Endothelial cell of umbilical vein (primary cell): ENCODE measurements at regions not wholly inside any gene's neighbourhood (a gene's known extent, or its start where the extent isn't known, plus 50 kb on each side); places are given as distances from the start of the nearest gene placed in this dataset.

ENCODE experiments used
- BruUV-seq: library from RNA; stranded (reverse); fragments of 400-500 nt; replicated peaks from 2 replicates; lab custom pipeline; 2021; lab: Mats Ljungman, UMichigan
- CTCF ChIA-PET: fragments of 300-600, 350-600 bp; sonication (Branson Sonifier 250); formaldehyde crosslinking; loops from one replicate; lab custom pipeline; 2021; ENCODE audit warnings: antibody characterized with exemption, inconsistent platforms; lab: Charles Lee
- POLR2A ChIA-PET: fragments of 300-600, 350-600 bp; sonication (Branson Sonifier 250); formaldehyde crosslinking; loops from one replicate; lab custom pipeline; 2021; ENCODE audit warnings: antibody characterized with exemption, inconsistent platforms; lab: Charles Lee
- DNase-seq: peaks from one replicate; pipeline ENCODE4 v3.0.0-alpha.2; 2011; ENCODE audit warnings: low read depth, low spot score
- FAIRE-seq: peaks from 2 replicates; lab custom pipeline; 2011; peaks lifted over from hg19 to GRCh38; lab: Jason Lieb, UNC
- H2AFZ ChIP-seq: 2 replicates; pipeline ENCODE4 v1.6.0; 2012; ENCODE audit warnings: low read depth, low read length, control low read depth, inconsistent platforms
- H3K27ac ChIP-seq: 2 replicates; pipeline ENCODE4 v1.5.1; 2011; ENCODE audit warnings: low read depth, mild to moderate bottlenecking, control low read depth, low read length, moderate library complexity; ENCODE audit not compliant: insufficient read depth
- H3K27me3 ChIP-seq, 2 experiments: 2 replicates each; pipeline versions ENCODE4 v1.6.0 to v1.6.1; 2011; ENCODE audit warnings: low read length in 2 of 2, mixed read lengths in 1 of 2; ENCODE audit not compliant: control insufficient read depth in 2 of 2, insufficient read depth in 2 of 2
- H3K36me3 ChIP-seq, 2 experiments: 2 replicates in 1 of 2; 3 replicates in 1 of 2; pipeline ENCODE4 v1.5.1; 2011; ENCODE audit warnings: low read length in 2 of 2, mild to moderate bottlenecking in 1 of 2, moderate library complexity in 1 of 2; ENCODE audit not compliant: control insufficient read depth in 2 of 2, insufficient read depth in 2 of 2; ENCODE audit errors: extremely low read depth in 1 of 2
- H3K4me1 ChIP-seq: 3 replicates; pipeline ENCODE4 v1.5.1; 2011; ENCODE audit warnings: mild to moderate bottlenecking, low read length; ENCODE audit not compliant: control insufficient read depth, insufficient read depth; ENCODE audit errors: extremely low read depth
- H3K4me2 ChIP-seq: 2 replicates; pipeline ENCODE4 v1.6.1; 2011; ENCODE audit warnings: low read length, control low read depth, mixed read lengths; ENCODE audit not compliant: insufficient read depth
- H3K4me3 ChIP-seq, 3 experiments: fragments of 200-600 bp in 1 of 3; sonication (generic), shearing (Covaris generic) in 1 of 3; replicated peaks in 1 of 3; 2 replicates each; pipeline ENCODE4 v1.5.1; 2011 to 2016; ENCODE audit warnings: control low read depth in 3 of 3, low read length in 3 of 3, mild to moderate bottlenecking in 2 of 3, inconsistent platforms in 1 of 3, low read depth in 1 of 3, moderate library complexity in 1 of 3; ENCODE audit not compliant: insufficient read depth in 1 of 3
- H3K79me2 ChIP-seq: 2 replicates; pipeline ENCODE4 v1.6.0; 2012; ENCODE audit warnings: low read length, inconsistent platforms; ENCODE audit not compliant: control insufficient read depth, insufficient read depth
- H3K9ac ChIP-seq: replicated peaks from 2 replicates; pipeline ENCODE3; 2011; ENCODE audit warnings: low read length, control low read depth; ENCODE audit not compliant: insufficient read depth; ENCODE audit errors: extremely low read depth
- H3K9me1 ChIP-seq: replicated peaks from 3 replicates; pipeline ENCODE4 v1.6.0; 2011; ENCODE audit warnings: mild to moderate bottlenecking, low read length; ENCODE audit not compliant: control insufficient read depth, insufficient read depth; ENCODE audit errors: extremely low read depth
- H3K9me3 ChIP-seq: replicated peaks from 2 replicates; pipeline ENCODE4 v1.5.1; 2012; ENCODE audit warnings: low read length, inconsistent platforms; ENCODE audit not compliant: control insufficient read depth, insufficient read depth
- H4K20me1 ChIP-seq: replicated peaks from 2 replicates; pipeline ENCODE3; 2011; ENCODE audit warnings: mild to moderate bottlenecking, low read length; ENCODE audit not compliant: control insufficient read depth, insufficient read depth; ENCODE audit errors: extremely low read depth
- EZH2 ChIP-seq: IDR thresholded peaks from 2 replicates; pipeline ENCODE4 v1.6.1; 2012; ENCODE audit warnings: borderline replicate concordance, low read depth, mild to moderate bottlenecking, moderate library complexity, low read length, inconsistent platforms; ENCODE audit not compliant: severe bottlenecking
- FOS ChIP-seq: IDR thresholded peaks from 2 replicates; pipeline ENCODE4 v1.6.1; 2011; ENCODE audit warnings: mild to moderate bottlenecking, low read length, moderate library complexity, borderline replicate concordance; ENCODE audit not compliant: insufficient read depth
- GATA2 ChIP-seq: IDR thresholded peaks from 2 replicates; pipeline ENCODE4 v1.7.0; 2011; ENCODE audit warnings: low read depth, mild to moderate bottlenecking, moderate library complexity, mixed read lengths, low read length; ENCODE audit not compliant: insufficient read length, insufficient read depth
- JUN ChIP-seq: IDR thresholded peaks from 2 replicates; pipeline ENCODE4 v1.6.1; 2011; ENCODE audit warnings: borderline replicate concordance, low read depth; ENCODE audit not compliant: insufficient read length, insufficient read depth
- MAX ChIP-seq: IDR thresholded peaks from 2 replicates; pipeline ENCODE4 v1.6.1; 2011; ENCODE audit not compliant: insufficient read depth, insufficient read length
- MYC ChIP-seq: IDR thresholded peaks from one replicate; pipeline ENCODE4 v1.6.1; 2011; ENCODE audit warnings: mild to moderate bottlenecking, low read depth, low read length
- POLR2A ChIP-seq: IDR thresholded peaks from 2 replicates; pipeline ENCODE4 v1.6.1; 2012; ENCODE audit warnings: low read depth, mild to moderate bottlenecking, control low read depth, low read length
- POLR2AphosphoS5 ChIP-seq: IDR thresholded peaks from 2 replicates; pipeline ENCODE4 v1.6.1; 2012; ENCODE audit warnings: low read depth, mild to moderate bottlenecking, control low read depth, low read length, moderate library complexity; ENCODE audit not compliant: insufficient read depth
- dilution Hi-C: fragments of 300-500 bp; cut with MboI; formaldehyde crosslinking; loops from one replicate; pipeline ENCODE4 v1.15.0; 2019; ENCODE audit warnings: low sequenced_read_pairs; ENCODE audit not compliant: extremely low pct_ligation_motif_present
- intact Hi-C: fragments of 100-400 bp; cut with micrococcal nuclease; formaldehyde crosslinking; loops from one replicate; pipeline ENCODE4 v1.10.0; 2022
- TF ChIP-seq, protein P1 (sequence below), 2 donors: IDR thresholded peaks; 1 replicate in 1 of 2; 2 replicates in 1 of 2; pipeline ENCODE4 v1.5.1; 2011; ENCODE audit warnings: low read length in 2 of 2, mild to moderate bottlenecking in 2 of 2, moderate library complexity in 2 of 2, control low read depth in 1 of 2, inconsistent platforms in 1 of 2, low read depth in 1 of 2; ENCODE audit not compliant: insufficient read depth in 1 of 2; ENCODE audit errors: extremely low read depth in 1 of 2

DNA sequence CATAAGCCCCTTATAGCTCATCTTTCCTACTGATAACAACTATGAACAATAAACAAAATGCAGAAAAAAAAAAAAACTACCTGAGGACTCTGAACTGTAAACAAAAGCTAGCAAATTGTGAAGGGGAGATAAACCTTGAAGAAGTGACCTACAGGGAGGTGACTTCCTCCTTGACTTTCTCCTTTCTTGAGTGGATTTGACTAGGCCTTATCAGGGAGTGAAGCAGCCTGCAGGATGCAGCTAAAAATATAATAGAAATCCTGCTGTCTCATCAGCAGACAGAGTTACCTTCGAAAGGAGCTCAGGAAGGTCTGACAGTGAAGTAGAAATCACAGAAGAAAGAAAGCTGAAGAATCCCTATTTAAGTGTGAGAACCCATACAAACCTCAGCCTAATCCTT lies 322.0 kb upstream of the HTR1E start:
- H3K79me2 ChIP-seq, result no peaks in the 10 kb centered on the region
- no peaks in the 10 kb centered on the region for H3K36me3 ChIP-seq
- no peak overlapping the region for H2AFZ ChIP-seq
- no peaks in the 10 kb centered on the region for H4K20me1 ChIP-seq
- no peak overlapping the region for H3K9ac ChIP-seq
- no peaks in the 10 kb centered on the region for H3K27me3 ChIP-seq
- ChIA-PET POLR2A (no interaction called here), CTCF (no interaction called here)
- H3K9me3 ChIP-seq, result peaks cover 2% of the 10 kb centered on the region
- no peak overlapping the region for H3K4me3 ChIP-seq
- BruUV-seq, result no TSS peak
- no peak overlapping the region for H3K4me2 ChIP-seq
- dilution Hi-C loops (no loop called here), intact Hi-C loops (no loop called here)
- H3K4me1 ChIP-seq, result no peaks in the 10 kb centered on the region
- no peak for FAIRE-seq
- TF ChIP-seq GATA2, result no peak
- TF ChIP-seq, protein P1, sequence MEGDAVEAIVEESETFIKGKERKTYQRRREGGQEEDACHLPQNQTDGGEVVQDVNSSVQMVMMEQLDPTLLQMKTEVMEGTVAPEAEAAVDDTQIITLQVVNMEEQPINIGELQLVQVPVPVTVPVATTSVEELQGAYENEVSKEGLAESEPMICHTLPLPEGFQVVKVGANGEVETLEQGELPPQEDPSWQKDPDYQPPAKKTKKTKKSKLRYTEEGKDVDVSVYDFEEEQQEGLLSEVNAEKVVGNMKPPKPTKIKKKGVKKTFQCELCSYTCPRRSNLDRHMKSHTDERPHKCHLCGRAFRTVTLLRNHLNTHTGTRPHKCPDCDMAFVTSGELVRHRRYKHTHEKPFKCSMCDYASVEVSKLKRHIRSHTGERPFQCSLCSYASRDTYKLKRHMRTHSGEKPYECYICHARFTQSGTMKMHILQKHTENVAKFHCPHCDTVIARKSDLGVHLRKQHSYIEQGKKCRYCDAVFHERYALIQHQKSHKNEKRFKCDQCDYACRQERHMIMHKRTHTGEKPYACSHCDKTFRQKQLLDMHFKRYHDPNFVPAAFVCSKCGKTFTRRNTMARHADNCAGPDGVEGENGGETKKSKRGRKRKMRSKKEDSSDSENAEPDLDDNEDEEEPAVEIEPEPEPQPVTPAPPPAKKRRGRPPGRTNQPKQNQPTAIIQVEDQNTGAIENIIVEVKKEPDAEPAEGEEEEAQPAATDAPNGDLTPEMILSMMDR (IDR thresholded peaks at IDR 0.05; ENCODE audit: extremely low read depth in 1 of 2, insufficient read depth in 1 of 2, low read depth in 1 of 2, low read length in 2 of 2), result no peak
- no peak for TF ChIP-seq JUN
- no peak for TF ChIP-seq POLR2A
- no peak for TF ChIP-seq FOS
- no peak for TF ChIP-seq POLR2AphosphoS5
- TF ChIP-seq MYC, result no peak
- TF ChIP-seq EZH2, result no peak
- no peak for TF ChIP-seq MAX
- no peak for DNase-seq
- no peaks in the 10 kb centered on the region for H3K9me1 ChIP-seq
- H3K27ac ChIP-seq, result no peak overlapping the region
